ENCODE measurements at regions not wholly inside any gene's neighbourhood (a gene's known extent, or its start where the extent isn't known, plus 50 kb on each side); places are given as distances from the start of the nearest gene placed in this dataset.

DNA sequence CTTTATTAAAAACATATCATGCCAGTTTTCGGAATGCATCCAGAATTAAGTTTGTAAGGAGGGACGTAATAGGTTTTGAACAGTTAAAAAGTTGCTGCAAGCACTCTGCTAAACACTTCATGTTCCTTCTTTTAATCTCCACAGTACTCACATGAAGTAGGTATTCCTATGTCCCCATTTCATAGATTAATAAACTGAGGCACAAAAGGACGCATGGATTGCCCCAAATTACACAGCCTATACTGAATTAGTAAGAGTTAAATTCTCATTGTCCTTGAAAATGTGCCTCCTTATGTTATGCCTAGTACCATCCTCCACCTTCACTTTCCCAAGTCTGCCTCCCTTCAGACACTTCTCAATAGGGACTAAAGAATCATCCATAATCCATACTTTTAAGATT lies 358.9 kb upstream of the ATP5MC3 start:
- TF ChIP-seq EZH2 (IDR thresholded peaks at IDR 0.05; ENCODE audit: borderline replicate concordance, low read depth, low read length, poor library complexity, severe bottlenecking) = no peak
- TF ChIP-seq, protein P1, sequence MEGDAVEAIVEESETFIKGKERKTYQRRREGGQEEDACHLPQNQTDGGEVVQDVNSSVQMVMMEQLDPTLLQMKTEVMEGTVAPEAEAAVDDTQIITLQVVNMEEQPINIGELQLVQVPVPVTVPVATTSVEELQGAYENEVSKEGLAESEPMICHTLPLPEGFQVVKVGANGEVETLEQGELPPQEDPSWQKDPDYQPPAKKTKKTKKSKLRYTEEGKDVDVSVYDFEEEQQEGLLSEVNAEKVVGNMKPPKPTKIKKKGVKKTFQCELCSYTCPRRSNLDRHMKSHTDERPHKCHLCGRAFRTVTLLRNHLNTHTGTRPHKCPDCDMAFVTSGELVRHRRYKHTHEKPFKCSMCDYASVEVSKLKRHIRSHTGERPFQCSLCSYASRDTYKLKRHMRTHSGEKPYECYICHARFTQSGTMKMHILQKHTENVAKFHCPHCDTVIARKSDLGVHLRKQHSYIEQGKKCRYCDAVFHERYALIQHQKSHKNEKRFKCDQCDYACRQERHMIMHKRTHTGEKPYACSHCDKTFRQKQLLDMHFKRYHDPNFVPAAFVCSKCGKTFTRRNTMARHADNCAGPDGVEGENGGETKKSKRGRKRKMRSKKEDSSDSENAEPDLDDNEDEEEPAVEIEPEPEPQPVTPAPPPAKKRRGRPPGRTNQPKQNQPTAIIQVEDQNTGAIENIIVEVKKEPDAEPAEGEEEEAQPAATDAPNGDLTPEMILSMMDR (conservative IDR thresholded peaks at IDR 0.05; ENCODE audit: low read depth, low read length) = no peak

Measured in A673 (cell line).